ENCODE measurements at regions not wholly inside any gene's neighbourhood (a gene's known extent, or its start where the extent isn't known, plus 50 kb on each side); places are given as distances from the start of the nearest gene placed in this dataset.

GRCh38 chr9:115261656-115262081, 143.7 kb upstream of the TNC start:
- no peak for DNase-seq

- DNase-seq = peak; percentile 99
These were observed 144.5 kb upstream of the TNC start for GRCh38 chr9:115262477-115262876.

- DNase-seq = peak; percentile 33
These were observed 145.0 kb upstream of the TNC start for GRCh38 chr9:115262952-115263351.

GRCh38 chr9:115263371-115264075, 145.6 kb upstream of the TNC start:
- DNase-seq = no peak

GRCh38 chr9:115264313-115264712, 146.4 kb upstream of the TNC start:
- DNase-seq = no peak

- no peak for DNase-seq
These were observed 149.8 kb upstream of the TNC start for GRCh38 chr9:115267790-115268189.

GRCh38 chr9:115275753-115276152, 157.8 kb upstream of the TNC start:
- no peak for DNase-seq

GRCh38 chr9:115276621-115277020, 158.7 kb upstream of the TNC start:
- no peak for DNase-seq

- DNase-seq = no peak
These were observed 159.3 kb upstream of the TNC start for GRCh38 chr9:115277301-115277700.

- DNase-seq = no peak
These were observed 160.5 kb upstream of the TNC start for GRCh38 chr9:115278326-115279035.

- DNase-seq = no peak
These were observed 165.4 kb upstream of the TNC start for GRCh38 chr9:115283395-115283794.

GRCh38 chr9:115285836-115286235, 167.9 kb upstream of the TNC start:
- DNase-seq = no peak

- no peak for DNase-seq
These were observed 168.5 kb upstream of the TNC start for GRCh38 chr9:115286411-115286810.

GRCh38 chr9:115289757-115290208, 171.8 kb upstream of the TNC start:
- DNase-seq = no peak

GRCh38 chr9:115291841-115292240, 173.9 kb upstream of the TNC start:
- no peak for DNase-seq

GRCh38 chr9:115292584-115293279, 174.8 kb upstream of the TNC start:
- DNase-seq = no peak

- no peak for DNase-seq
These were observed 177.8 kb upstream of the TNC start for GRCh38 chr9:115295734-115296133.

- DNase-seq = no peak
These were observed 179.0 kb upstream of the TNC start for GRCh38 chr9:115296831-115297565.

- no peak for DNase-seq
These were observed 182.2 kb upstream of the TNC start for GRCh38 chr9:115300116-115300515.

- no peak for DNase-seq
These were observed 182.9 kb upstream of the TNC start for GRCh38 chr9:115300874-115301273.

GRCh38 chr9:115301581-115301980, 183.6 kb upstream of the TNC start:
- DNase-seq = no peak

GRCh38 chr9:115305543-115305942, 187.6 kb upstream of the TNC start:
- no peak for DNase-seq

- DNase-seq = no peak
These were observed 188.9 kb upstream of the TNC start for GRCh38 chr9:115306865-115307264.
